ENCODE measurements at regions not wholly inside any gene's neighbourhood (a gene's known extent, or its start where the extent isn't known, plus 50 kb on each side); places are given as distances from the start of the nearest gene placed in this dataset.

DNA sequence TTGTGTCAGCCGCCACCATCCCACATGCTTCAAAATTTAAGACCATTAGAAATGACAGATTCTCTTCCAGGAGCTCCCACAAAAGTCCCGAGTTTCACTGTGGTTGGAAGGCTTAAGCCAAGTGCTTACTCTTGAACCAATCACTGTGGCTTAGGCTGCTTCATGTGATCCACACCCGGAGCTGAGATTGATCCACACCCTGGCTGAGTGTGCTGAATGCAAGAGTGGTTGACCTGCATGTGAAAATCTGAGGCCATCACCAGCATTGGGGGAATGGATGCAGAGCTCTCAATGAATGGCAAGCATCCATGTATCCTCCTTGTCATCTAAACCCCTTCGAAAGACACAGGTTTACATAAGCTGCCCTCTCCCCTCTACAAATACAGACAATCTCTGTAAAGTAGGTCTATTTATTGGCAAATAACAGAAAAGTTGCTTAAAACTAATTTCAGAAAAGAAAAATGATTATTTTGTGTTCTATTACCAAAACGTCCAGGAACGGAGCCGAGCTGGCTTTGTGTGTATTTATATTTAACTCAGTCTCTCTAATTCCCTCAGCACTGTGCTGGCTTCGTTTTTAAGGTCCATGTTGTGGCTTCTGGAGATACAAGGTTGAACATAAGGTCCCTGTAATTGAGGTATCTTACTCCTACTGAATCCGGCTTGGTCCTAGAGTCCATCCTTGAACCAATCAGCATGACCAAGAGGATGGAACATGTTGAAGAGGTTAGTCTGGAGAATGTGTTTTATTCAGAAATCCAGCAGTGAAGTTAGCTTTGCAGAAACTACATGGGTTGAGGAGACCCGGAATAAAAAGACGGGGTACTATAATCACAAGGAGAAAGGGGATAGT, 332.4 kb downstream of the LIG4 start:
- no peaks in the 10 kb centered on the region for H3K27me3 ChIP-seq (ENCODE audit: control insufficient read depth in 3 of 3, insufficient read depth in 3 of 3, low read length in 3 of 3)
- H3K4me1 ChIP-seq (ENCODE audit: control insufficient read depth in 3 of 3, insufficient read depth in 2 of 3, low read depth in 1 of 3, low read length in 2 of 3): no peaks in the 10 kb centered on the region
- H3K4me3 ChIP-seq (ENCODE audit: low read depth in 1 of 3, low read length in 3 of 3): no peak overlapping the region
- no peaks in the 10 kb centered on the region for H3K36me3 ChIP-seq (ENCODE audit: control insufficient read depth in 3 of 3, insufficient read depth in 2 of 3, low read depth in 1 of 3, low read length in 3 of 3)
- no peak for FAIRE-seq
- no peak for DNase-seq
- H3K27ac ChIP-seq (ENCODE audit: low read depth in 1 of 3, low read length in 2 of 3): no peak overlapping the region
- H3K9me3 ChIP-seq (ENCODE audit: control insufficient read depth in 2 of 2, insufficient read depth in 1 of 2, low read depth in 1 of 2, low read length in 1 of 2): peaks cover 0 to 4% of the 10 kb centered on the region in 2 donors
- WGBS, 3 donors: 80 to 81% (median 80%) methylated on average over 11 of the region's 11 CpGs

DNA sequence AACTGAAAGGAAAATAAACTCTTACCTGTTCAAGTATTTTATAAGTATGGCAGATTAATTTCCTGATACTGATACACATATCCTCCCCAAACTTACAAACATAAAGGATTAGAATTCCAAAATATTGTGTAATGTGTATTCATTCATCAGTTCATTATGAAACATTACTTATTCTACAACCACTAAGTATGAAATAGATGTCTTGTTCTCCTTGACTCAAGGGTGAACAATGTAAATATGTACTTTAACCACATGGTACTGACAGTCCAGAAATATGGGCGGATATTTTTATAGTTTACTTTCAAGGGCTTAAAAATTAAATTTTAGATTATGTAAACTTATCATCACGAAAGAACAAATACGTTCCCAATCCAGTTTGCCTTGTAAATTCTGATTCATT, 334.0 kb downstream of the LIG4 start:
- DNase-seq (no peak), FAIRE-seq (no peak)
- Histone ChIP-seq H3K27me3 (ENCODE audit: control insufficient read depth in 3 of 3, insufficient read depth in 3 of 3, low read length in 3 of 3) (no peaks in the 10 kb centered on the region), H3K4me1 (ENCODE audit: control insufficient read depth in 3 of 3, insufficient read depth in 2 of 3, low read depth in 1 of 3, low read length in 2 of 3) (no peaks in the 10 kb centered on the region), H3K9me3 (ENCODE audit: control insufficient read depth in 2 of 2, insufficient read depth in 1 of 2, low read depth in 1 of 2, low read length in 1 of 2) (no peaks in the 10 kb centered on the region), H3K27ac (ENCODE audit: low read depth in 1 of 3, low read length in 2 of 3) (no peak overlapping the region), H3K36me3 (ENCODE audit: control insufficient read depth in 3 of 3, insufficient read depth in 2 of 3, low read depth in 1 of 3, low read length in 3 of 3) (no peaks in the 10 kb centered on the region), H3K4me3 (ENCODE audit: low read depth in 1 of 3, low read length in 3 of 3) (no peak overlapping the region)
- 58 to 72% (median 69%) methylated on average over 3 of the region's 3 CpGs for WGBS, 3 donors

DNA sequence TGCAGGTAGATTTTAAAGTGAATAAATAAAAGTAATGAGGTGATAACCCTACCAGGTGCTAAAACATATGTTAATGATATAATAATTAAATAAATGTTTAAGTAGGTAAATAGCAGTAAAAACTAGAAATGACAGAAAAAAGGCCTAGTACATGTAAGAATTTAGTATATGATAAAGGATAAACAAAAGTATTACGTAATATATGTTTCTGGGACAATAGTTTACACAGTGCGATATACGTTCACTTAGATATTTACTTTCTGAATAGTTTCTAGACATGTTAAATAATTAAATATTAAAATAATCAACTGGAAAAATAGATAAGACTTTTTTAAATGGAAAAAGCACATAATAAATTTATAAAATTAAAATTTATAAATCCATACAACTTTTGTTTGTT, 340.9 kb downstream of the LIG4 start:
- Histone ChIP-seq H3K4me3 (ENCODE audit: low read depth in 1 of 3, low read length in 3 of 3) (no peak overlapping the region), H3K9me3 (ENCODE audit: control insufficient read depth in 2 of 2, insufficient read depth in 1 of 2, low read depth in 1 of 2, low read length in 1 of 2) (no peaks in the 10 kb centered on the region), H3K4me1 (ENCODE audit: control insufficient read depth in 3 of 3, insufficient read depth in 2 of 3, low read depth in 1 of 3, low read length in 2 of 3) (no peaks in the 10 kb centered on the region), H3K27me3 (ENCODE audit: control insufficient read depth in 3 of 3, insufficient read depth in 3 of 3, low read length in 3 of 3) (peaks cover 0 to 6% (median 0%) of the 10 kb centered on the region in 3 donors), H3K36me3 (ENCODE audit: control insufficient read depth in 3 of 3, insufficient read depth in 2 of 3, low read depth in 1 of 3, low read length in 3 of 3) (no peaks in the 10 kb centered on the region), H3K27ac (ENCODE audit: low read depth in 1 of 3, low read length in 2 of 3) (no peak overlapping the region)
- FAIRE-seq: peak; percentile 26
- WGBS, 3 donors: 61 to 81% (median 79%) methylated on average over 3 of the region's 3 CpGs
- DNase-seq: no peak

DNA sequence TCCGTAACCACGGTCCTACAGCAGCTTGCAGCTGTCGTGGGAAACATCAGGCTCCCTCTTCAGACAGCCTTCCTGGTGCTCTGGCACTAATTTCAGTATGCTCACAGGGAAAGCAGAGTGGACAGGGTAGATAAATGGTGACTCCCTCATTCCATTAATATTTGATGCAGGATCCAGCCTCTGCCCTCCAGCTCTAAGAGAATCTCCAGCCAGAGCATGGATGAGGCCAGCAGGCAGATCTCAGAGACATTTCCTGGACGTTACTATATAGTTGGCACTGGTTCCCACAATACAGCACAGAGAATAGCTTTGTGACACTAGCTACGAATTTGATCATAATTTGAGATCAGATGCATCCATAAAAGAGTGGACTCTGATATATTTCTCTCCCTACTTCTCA, 341.4 kb downstream of the LIG4 start:
- no peaks in the 10 kb centered on the region for H3K4me1 ChIP-seq (ENCODE audit: control insufficient read depth in 3 of 3, insufficient read depth in 2 of 3, low read depth in 1 of 3, low read length in 2 of 3)
- no peak overlapping the region for H3K4me3 ChIP-seq (ENCODE audit: low read depth in 1 of 3, low read length in 3 of 3)
- no peaks in the 10 kb centered on the region for H3K36me3 ChIP-seq (ENCODE audit: control insufficient read depth in 3 of 3, insufficient read depth in 2 of 3, low read depth in 1 of 3, low read length in 3 of 3)
- H3K27me3 ChIP-seq (ENCODE audit: control insufficient read depth in 3 of 3, insufficient read depth in 3 of 3, low read length in 3 of 3): peaks cover 0 to 6% (median 0%) of the 10 kb centered on the region in 3 donors
- FAIRE-seq (no peak), DNase-seq (no peak)
- H3K9me3 ChIP-seq (ENCODE audit: control insufficient read depth in 2 of 2, insufficient read depth in 1 of 2, low read depth in 1 of 2, low read length in 1 of 2): no peaks in the 10 kb centered on the region
- 57 to 61% (median 60%) methylated on average over 5 of the region's 5 CpGs for WGBS, 3 donors
- H3K27ac ChIP-seq (ENCODE audit: low read depth in 1 of 3, low read length in 2 of 3): no peak overlapping the region

DNA sequence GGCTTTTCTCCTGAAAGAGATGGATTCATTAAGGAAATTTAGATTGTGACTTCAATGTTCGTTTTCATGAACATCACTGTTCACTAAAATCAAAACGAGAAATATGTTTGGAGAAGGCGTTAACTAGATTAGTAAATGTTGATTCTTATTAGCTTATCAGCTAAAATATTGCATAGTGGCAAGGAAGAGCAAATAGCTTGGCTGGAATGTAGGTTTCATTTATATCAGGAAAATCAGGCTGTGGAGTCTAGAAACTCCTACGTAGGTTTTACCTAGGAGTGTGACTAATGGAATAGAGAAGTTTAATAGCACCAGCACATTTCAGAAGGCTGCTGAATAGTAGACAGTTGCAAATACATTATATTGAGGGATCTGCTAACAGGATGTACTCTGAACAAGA, 344.9 kb downstream of the LIG4 start:
- no peak for FAIRE-seq
- no peak for DNase-seq
- no peaks in the 10 kb centered on the region for H3K9me3 ChIP-seq (ENCODE audit: control insufficient read depth in 2 of 2, insufficient read depth in 1 of 2, low read depth in 1 of 2, low read length in 1 of 2)
- no peak overlapping the region for H3K27ac ChIP-seq (ENCODE audit: low read depth in 1 of 3, low read length in 2 of 3)
- peaks cover 6 to 37% (median 16%) of the 10 kb centered on the region in 3 donors for H3K27me3 ChIP-seq (ENCODE audit: control insufficient read depth in 3 of 3, insufficient read depth in 3 of 3, low read length in 3 of 3)
- no peaks in the 10 kb centered on the region for H3K36me3 ChIP-seq (ENCODE audit: control insufficient read depth in 3 of 3, insufficient read depth in 2 of 3, low read depth in 1 of 3, low read length in 3 of 3)
- peaks cover 0 to 3% (median 0%) of the 10 kb centered on the region in 3 donors for H3K4me1 ChIP-seq (ENCODE audit: control insufficient read depth in 3 of 3, insufficient read depth in 2 of 3, low read depth in 1 of 3, low read length in 2 of 3)
- WGBS, 3 donors: 21 to 59% (median 27%) methylated on average over 4 of the region's 4 CpGs
- no peak overlapping the region for H3K4me3 ChIP-seq (ENCODE audit: low read depth in 1 of 3, low read length in 3 of 3)

DNA sequence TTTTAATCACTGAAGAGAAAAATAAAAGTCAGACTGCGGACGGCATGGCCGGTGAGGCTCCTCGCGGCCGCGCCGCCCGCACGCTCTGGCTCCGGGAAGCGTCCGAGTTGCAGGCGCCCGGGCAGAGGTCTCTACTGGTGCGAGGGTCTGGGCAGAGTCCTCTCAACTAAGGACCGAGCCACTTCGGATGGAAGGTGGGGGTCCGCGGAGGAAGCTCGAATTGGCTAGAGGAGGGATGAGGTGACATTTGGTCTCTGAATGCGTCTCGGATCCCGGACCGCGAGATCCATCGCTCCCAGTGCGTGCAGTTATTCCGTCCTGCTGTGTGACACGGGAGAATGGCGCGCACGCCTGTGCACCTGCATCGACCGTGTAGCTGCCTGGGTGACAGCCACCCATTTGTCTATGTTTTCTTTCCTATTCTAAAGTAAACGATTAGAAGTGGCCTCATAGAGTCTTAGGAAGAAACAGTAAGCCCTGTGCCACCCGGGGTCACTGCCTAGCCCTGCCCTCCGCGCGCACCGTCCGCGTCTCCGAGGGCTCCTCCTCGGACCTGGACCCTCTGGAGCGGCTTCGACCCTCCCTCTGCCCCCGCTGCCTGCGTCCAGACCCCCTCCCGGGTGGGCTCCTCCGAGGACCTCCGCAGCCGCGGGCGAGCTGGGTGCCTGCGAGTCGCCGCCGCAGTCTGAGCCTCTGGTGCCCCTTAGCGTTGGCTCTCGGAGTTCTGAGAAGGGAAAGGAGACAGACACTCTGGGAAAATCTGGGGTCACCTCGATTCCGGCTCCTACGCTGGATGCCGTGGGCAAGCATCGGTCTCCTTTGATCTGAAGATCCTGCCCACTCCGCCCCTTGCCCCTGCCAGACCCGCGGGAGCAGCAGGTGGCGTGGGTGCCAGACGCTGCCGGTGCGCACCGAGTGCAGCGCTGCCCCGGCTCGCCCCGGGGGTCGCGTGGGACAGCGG, 347.4 kb downstream of the LIG4 start:
- Histone ChIP-seq H3K27me3 (ENCODE audit: control insufficient read depth in 3 of 3, insufficient read depth in 3 of 3, low read length in 3 of 3) (peaks cover 6 to 43% (median 20%) of the 10 kb centered on the region in 3 donors), H3K4me1 (ENCODE audit: control insufficient read depth in 3 of 3, insufficient read depth in 2 of 3, low read depth in 1 of 3, low read length in 2 of 3) (peaks cover 0 to 3% (median 0%) of the 10 kb centered on the region in 3 donors), H3K36me3 (ENCODE audit: control insufficient read depth in 3 of 3, insufficient read depth in 2 of 3, low read depth in 1 of 3, low read length in 3 of 3) (no peaks in the 10 kb centered on the region), H3K27ac (ENCODE audit: low read depth in 1 of 3, low read length in 2 of 3) (peak overlapping the region in 1 of 3 donors; percentile 16), H3K4me3 (ENCODE audit: low read depth in 1 of 3, low read length in 3 of 3) (peak overlapping the region; percentile 1 to 48 (median 22)), H3K9me3 (ENCODE audit: control insufficient read depth in 2 of 2, insufficient read depth in 1 of 2, low read depth in 1 of 2, low read length in 1 of 2) (no peaks in the 10 kb centered on the region)
- WGBS, 3 donors: 2 to 4% (median 3%) methylated on average over 80 to 81 of the region's 81 CpGs
- peak in 1 of 2 donors; percentile 54 for DNase-seq
- no peak for FAIRE-seq

DNA sequence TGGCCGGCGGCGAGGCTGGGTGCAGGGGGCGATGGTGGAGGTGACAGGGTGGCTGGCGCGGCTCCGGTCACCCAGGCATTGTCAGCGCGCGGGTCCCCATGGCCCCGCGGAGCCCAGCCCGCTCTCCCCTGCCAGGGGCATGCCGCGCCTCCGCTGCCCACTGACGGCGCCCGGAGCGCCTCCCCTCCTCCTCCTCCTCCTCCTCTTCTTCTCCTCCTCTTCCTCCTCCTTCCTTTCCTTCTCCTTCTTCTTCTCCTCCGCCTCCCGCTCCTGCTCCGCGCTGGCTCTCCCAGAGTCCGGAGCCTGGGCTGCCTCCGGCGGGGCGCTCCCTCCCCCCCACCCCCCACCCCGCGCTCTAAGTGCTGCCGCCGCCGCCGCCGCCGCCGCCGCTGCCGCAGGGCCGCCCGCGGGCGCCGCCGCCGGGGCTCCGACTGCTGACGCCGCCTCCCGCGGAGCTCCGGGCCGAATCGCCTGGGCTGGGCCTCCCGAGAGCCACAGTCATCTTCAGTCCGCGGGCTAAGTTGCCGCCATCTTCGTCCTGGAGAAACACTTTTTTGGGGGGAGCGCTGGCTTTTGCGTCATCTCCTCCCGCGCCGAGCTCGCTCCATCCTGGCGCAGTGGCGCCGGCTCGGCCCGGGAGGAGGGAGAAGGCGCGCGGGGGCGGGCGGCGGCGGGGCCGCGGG, 348.3 kb downstream of the LIG4 start:
- DNase-seq (peak in 1 of 2 donors; percentile 32), FAIRE-seq (no peak)
- no peaks in the 10 kb centered on the region for H3K9me3 ChIP-seq (ENCODE audit: control insufficient read depth in 2 of 2, insufficient read depth in 1 of 2, low read depth in 1 of 2, low read length in 1 of 2)
- 1 to 3% (median 2%) methylated on average over 64 to 79 of the region's 79 CpGs for WGBS, 3 donors
- peaks cover 0 to 3% (median 0%) of the 10 kb centered on the region in 3 donors for H3K4me1 ChIP-seq (ENCODE audit: control insufficient read depth in 3 of 3, insufficient read depth in 2 of 3, low read depth in 1 of 3, low read length in 2 of 3)
- H3K27me3 ChIP-seq (ENCODE audit: control insufficient read depth in 3 of 3, insufficient read depth in 3 of 3, low read length in 3 of 3): peaks cover 6 to 43% (median 20%) of the 10 kb centered on the region in 3 donors
- H3K27ac ChIP-seq (ENCODE audit: low read depth in 1 of 3, low read length in 2 of 3): no peak overlapping the region
- H3K4me3 ChIP-seq (ENCODE audit: low read depth in 1 of 3, low read length in 3 of 3): peak overlapping the region in 2 of 3 donors; percentile 22 to 48
- H3K36me3 ChIP-seq (ENCODE audit: control insufficient read depth in 3 of 3, insufficient read depth in 2 of 3, low read depth in 1 of 3, low read length in 3 of 3): no peaks in the 10 kb centered on the region
